GM23338 (cell line): ENCODE measurements at regions not wholly inside any gene's neighbourhood (a gene's known extent, or its start where the extent isn't known, plus 50 kb on each side); places are given as distances from the start of the nearest gene placed in this dataset.
A peak's percentile ranks its signal among the peaks of the same experiment; 100 is the strongest.

Experiments
- ATAC-seq: fragments of 200-7000 bp; cut with Tn5 transposase; 3 replicates; pipeline ENCODE4 v1.9.1; 2020
- DNase-seq: peaks from one replicate; pipeline ENCODE4 v3.0.0-alpha.2; 2015; ENCODE audit warnings: low spot score
- H2AFZ ChIP-seq: fragments of 200-600 bp; sonication (generic); 2 replicates; pipeline ENCODE4 v1.8.0; 2016; ENCODE audit warnings: antibody characterized with exemption, mild to moderate bottlenecking, moderate library complexity
- H3F3A ChIP-seq: fragments of 200-600 bp; sonication (generic); replicated peaks from 2 replicates; pipeline ENCODE4 v1.8.0; 2017; ENCODE audit warnings: antibody characterized with exemption, mixed run types, low read depth
- H3K27ac ChIP-seq: fragments of 200-600 bp; sonication (generic); 2 replicates; pipeline ENCODE4 v1.6.1; 2016; ENCODE audit warnings: low read depth
- H3K27me3 ChIP-seq: fragments of 200-600 bp; sonication (generic); 2 replicates; pipeline ENCODE4 v1.8.0; 2016; ENCODE audit warnings: mild to moderate bottlenecking, mixed run types, moderate library complexity; ENCODE audit not compliant: insufficient read depth
- H3K36me3 ChIP-seq: fragments of 200-600 bp; sonication (generic); 2 replicates; pipeline ENCODE4 v1.8.0; 2016; ENCODE audit warnings: mild to moderate bottlenecking; ENCODE audit not compliant: insufficient read depth
- H3K4me1 ChIP-seq: fragments of 200-600 bp; sonication (generic); 2 replicates; pipeline ENCODE4 v1.8.0; 2016; ENCODE audit warnings: mild to moderate bottlenecking, moderate library complexity; ENCODE audit not compliant: insufficient read depth
- H3K4me2 ChIP-seq: fragments of 200-600 bp; sonication (generic); 2 replicates; pipeline ENCODE4 v1.7.1; 2017; ENCODE audit warnings: mixed run types
- H3K4me3 ChIP-seq: fragments of 200-600 bp; sonication (generic); 2 replicates; pipeline ENCODE4 v1.6.1; 2016; ENCODE audit warnings: mixed run types
- H3K79me2 ChIP-seq: fragments of 200-600 bp; sonication (generic); replicated peaks from 2 replicates; pipeline ENCODE4 v1.8.0; 2017; ENCODE audit warnings: mild to moderate bottlenecking; ENCODE audit not compliant: insufficient read depth
- H3K9me2 ChIP-seq: fragments of 200-600 bp; sonication (generic); 2 replicates; pipeline ENCODE4 v1.8.0; 2017; ENCODE audit not compliant: insufficient read depth
- H4K20me1 ChIP-seq: fragments of 200-600 bp; sonication (generic); replicated peaks from 2 replicates; pipeline ENCODE4 v1.8.0; 2017; ENCODE audit warnings: mild to moderate bottlenecking; ENCODE audit not compliant: insufficient read depth
- H3K27ac Mint-ChIP-seq: 2 replicates; pipeline ENCODE4 v1.8.0; 2020; ENCODE audit warnings: inconsistent platforms, mild to moderate bottlenecking, moderate library complexity, mixed read lengths
- H3K27me3 Mint-ChIP-seq: 3 replicates; pipeline ENCODE4 v1.8.0; 2022; ENCODE audit warnings: low read depth, mild to moderate bottlenecking, moderate library complexity, mixed read lengths, inconsistent platforms; ENCODE audit not compliant: insufficient read depth, poor library complexity
- H3K36me3 Mint-ChIP-seq: 3 replicates; pipeline ENCODE4 v1.8.0; 2021; ENCODE audit warnings: low read depth, mild to moderate bottlenecking, inconsistent platforms, moderate library complexity, mixed read lengths
- H3K4me1 Mint-ChIP-seq: 3 replicates; pipeline ENCODE4 v1.8.0; 2020; ENCODE audit warnings: mild to moderate bottlenecking, inconsistent platforms, mixed read lengths
- H3K4me3 Mint-ChIP-seq: 3 replicates; pipeline ENCODE4 v1.8.0; 2021; ENCODE audit warnings: moderate library complexity, mild to moderate bottlenecking, inconsistent platforms, mixed read lengths
- H3K9me3 Mint-ChIP-seq: 3 replicates; pipeline ENCODE4 v1.8.0; 2020; ENCODE audit warnings: moderate library complexity, mild to moderate bottlenecking, inconsistent platforms, mixed read lengths
- CREB1 ChIP-seq: fragments of 250-450 bp; sonication (Bioruptor Pico); IDR thresholded peaks from 2 replicates; pipeline ENCODE4 v1.5.0; 2020; ENCODE audit warnings: low read depth, mild to moderate bottlenecking, moderate library complexity
- EZH2 ChIP-seq: fragments of 200-600 bp; sonication (generic); IDR thresholded peaks from one replicate; pipeline ENCODE4 v1.8.0; 2017; ENCODE audit warnings: antibody characterized with exemption, mild to moderate bottlenecking, low read depth; ENCODE audit not compliant: unreplicated experiment
- EZH2phosphoT487 ChIP-seq: fragments of 200-600 bp; sonication (generic); IDR thresholded peaks from one replicate; pipeline ENCODE4 v1.8.1; 2018; ENCODE audit warnings: antibody characterized with exemption; ENCODE audit not compliant: unreplicated experiment
- JUNB ChIP-seq: IDR thresholded peaks from one replicate; pipeline ENCODE4 v1.6.1; 2016; ENCODE audit warnings: antibody characterized with exemption; ENCODE audit not compliant: unreplicated experiment
- NANOG ChIP-seq: IDR thresholded peaks from 2 replicates; pipeline ENCODE4 v1.6.1; 2016; ENCODE audit warnings: antibody characterized with exemption, borderline replicate concordance
- POLR2AphosphoS5 ChIP-seq: IDR thresholded peaks from 2 replicates; pipeline ENCODE4 v1.6.1; 2016; ENCODE audit warnings: antibody characterized with exemption, low read depth
- STAT1 ChIP-seq: IDR thresholded peaks from one replicate; pipeline ENCODE4 v1.6.1; 2016; ENCODE audit warnings: antibody characterized with exemption; ENCODE audit not compliant: unreplicated experiment
- ZNF114 ChIP-seq: fragments of 250-450 bp; sonication (Bioruptor Pico); IDR thresholded peaks from 2 replicates; pipeline ENCODE4 v1.5.0; 2020; ENCODE audit warnings: mild to moderate bottlenecking, moderate library complexity
- ZNF331 ChIP-seq: fragments of 250-450 bp; sonication (Bioruptor Pico); IDR thresholded peaks from 2 replicates; pipeline ENCODE4 v1.5.0; 2020; ENCODE audit warnings: low read depth, mild to moderate bottlenecking, moderate library complexity
- TF ChIP-seq, protein P1 (sequence below), 2 experiments: fragments of 200-600 bp in 1 of 2; sonication (generic) in 1 of 2; conservative IDR thresholded peaks; 2 replicates each; pipeline versions ENCODE4 v1.5.1 to v1.6.1; 2016 to 2017; ENCODE audit warnings: antibody characterized with exemption in 2 of 2, low read depth in 2 of 2, mild to moderate bottlenecking in 2 of 2, moderate library complexity in 1 of 2
- TF ChIP-seq, protein P2 (sequence below): fragments of 250-450 bp; sonication (Bioruptor Pico); IDR thresholded peaks from 2 replicates; pipeline ENCODE4 v1.5.0; 2020; ENCODE audit warnings: mild to moderate bottlenecking, moderate library complexity
- TF ChIP-seq, protein P3 (sequence below): IDR thresholded peaks from one replicate; pipeline ENCODE4 v1.6.1; 2018; ENCODE audit warnings: antibody characterized with exemption; ENCODE audit not compliant: unreplicated experiment

DNA sequence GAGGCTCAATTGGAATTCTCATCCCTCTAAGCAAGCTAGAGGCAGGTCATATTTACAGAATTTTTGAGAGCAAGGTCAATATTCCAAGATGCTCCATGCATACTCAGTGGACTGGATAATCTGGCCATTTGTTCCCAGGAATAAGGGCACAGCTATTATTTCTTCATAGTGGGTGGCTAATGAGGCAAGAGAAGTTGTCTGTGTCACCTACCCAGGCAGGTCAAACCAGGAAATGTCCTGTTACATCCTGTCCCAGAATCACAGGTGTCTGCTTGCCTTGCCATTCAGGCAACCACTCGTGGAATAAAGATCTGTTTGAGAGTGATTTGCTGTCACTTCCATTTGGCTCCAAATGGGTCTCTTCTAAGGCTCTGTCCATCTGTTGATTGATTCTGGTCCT, 85.2 kb upstream of the ZP4 start:
- H3K9me3 Mint-ChIP-seq = no peaks in the 10 kb centered on the region
- Histone ChIP-seq H3K27me3 (no peaks in the 10 kb centered on the region), H4K20me1 (no peaks in the 10 kb centered on the region), H2AFZ (peak overlapping the region; percentile 80), H3K27ac (no peak overlapping the region), H3K79me2 (no peaks in the 10 kb centered on the region), H3F3A (no peaks in the 10 kb centered on the region), H3K36me3 (no peaks in the 10 kb centered on the region), H3K9me2 (no peaks in the 10 kb centered on the region), H3K4me3 (no peak overlapping the region), H3K4me1 (peaks cover 13% of the 10 kb centered on the region), H3K4me2 (no peak overlapping the region)
- H3K4me3 Mint-ChIP-seq = no peak overlapping the region
- no peak overlapping the region for H3K27ac Mint-ChIP-seq
- TF ChIP-seq NANOG = no peak
- H3K36me3 Mint-ChIP-seq = no peaks in the 10 kb centered on the region
- no peaks in the 10 kb centered on the region for H3K27me3 Mint-ChIP-seq
- DNase-seq (no peak), ATAC-seq (no peak)
- H3K4me1 Mint-ChIP-seq = peaks cover 18% of the 10 kb centered on the region

DNA sequence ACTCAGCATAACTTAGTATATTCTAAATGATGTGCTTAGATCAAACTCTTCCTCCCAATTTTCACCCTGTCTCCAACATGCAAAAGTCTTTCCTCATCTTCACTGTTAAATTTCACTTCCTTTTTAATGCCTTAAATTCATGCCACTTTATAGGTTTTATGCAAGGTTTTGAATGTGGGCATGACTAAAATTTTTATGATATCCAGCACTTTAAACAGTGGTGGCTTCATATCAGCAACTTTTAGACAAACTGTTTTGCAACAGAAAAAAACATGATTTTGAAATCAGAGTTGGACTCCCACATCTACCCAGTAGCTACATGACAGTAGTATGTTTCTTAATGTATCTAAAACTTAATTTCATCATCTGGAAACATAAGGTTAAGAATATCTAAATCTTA, 84.7 kb upstream of the ZP4 start:
- no peak overlapping the region for H3K27ac Mint-ChIP-seq
- Histone ChIP-seq H4K20me1 (no peaks in the 10 kb centered on the region), H3K4me1 (peaks cover 13% of the 10 kb centered on the region), H3K79me2 (no peaks in the 10 kb centered on the region), H3K4me2 (no peak overlapping the region), H2AFZ (no peak overlapping the region), H3F3A (no peaks in the 10 kb centered on the region), H3K4me3 (no peak overlapping the region), H3K36me3 (no peaks in the 10 kb centered on the region), H3K27ac (no peak overlapping the region), H3K9me2 (no peaks in the 10 kb centered on the region), H3K27me3 (no peaks in the 10 kb centered on the region)
- no peak overlapping the region for H3K4me3 Mint-ChIP-seq
- H3K9me3 Mint-ChIP-seq = no peaks in the 10 kb centered on the region
- ATAC-seq = no peak
- no peaks in the 10 kb centered on the region for H3K27me3 Mint-ChIP-seq
- DNase-seq = no peak
- no peaks in the 10 kb centered on the region for H3K36me3 Mint-ChIP-seq
- H3K4me1 Mint-ChIP-seq = peaks cover 18% of the 10 kb centered on the region
- TF ChIP-seq, protein P1, sequence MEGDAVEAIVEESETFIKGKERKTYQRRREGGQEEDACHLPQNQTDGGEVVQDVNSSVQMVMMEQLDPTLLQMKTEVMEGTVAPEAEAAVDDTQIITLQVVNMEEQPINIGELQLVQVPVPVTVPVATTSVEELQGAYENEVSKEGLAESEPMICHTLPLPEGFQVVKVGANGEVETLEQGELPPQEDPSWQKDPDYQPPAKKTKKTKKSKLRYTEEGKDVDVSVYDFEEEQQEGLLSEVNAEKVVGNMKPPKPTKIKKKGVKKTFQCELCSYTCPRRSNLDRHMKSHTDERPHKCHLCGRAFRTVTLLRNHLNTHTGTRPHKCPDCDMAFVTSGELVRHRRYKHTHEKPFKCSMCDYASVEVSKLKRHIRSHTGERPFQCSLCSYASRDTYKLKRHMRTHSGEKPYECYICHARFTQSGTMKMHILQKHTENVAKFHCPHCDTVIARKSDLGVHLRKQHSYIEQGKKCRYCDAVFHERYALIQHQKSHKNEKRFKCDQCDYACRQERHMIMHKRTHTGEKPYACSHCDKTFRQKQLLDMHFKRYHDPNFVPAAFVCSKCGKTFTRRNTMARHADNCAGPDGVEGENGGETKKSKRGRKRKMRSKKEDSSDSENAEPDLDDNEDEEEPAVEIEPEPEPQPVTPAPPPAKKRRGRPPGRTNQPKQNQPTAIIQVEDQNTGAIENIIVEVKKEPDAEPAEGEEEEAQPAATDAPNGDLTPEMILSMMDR (conservative IDR thresholded peaks at IDR 0.05; ENCODE audit: low read depth in 2 of 2) = no peak
- TF ChIP-seq CREB1 (CRISPR knock-in tag) = no peak
- TF ChIP-seq ZNF114 (CRISPR knock-in tag) = no peak
- TF ChIP-seq JUNB = no peak
- no peak for TF ChIP-seq POLR2AphosphoS5
- no peak for TF ChIP-seq EZH2
- TF ChIP-seq, protein P2, sequence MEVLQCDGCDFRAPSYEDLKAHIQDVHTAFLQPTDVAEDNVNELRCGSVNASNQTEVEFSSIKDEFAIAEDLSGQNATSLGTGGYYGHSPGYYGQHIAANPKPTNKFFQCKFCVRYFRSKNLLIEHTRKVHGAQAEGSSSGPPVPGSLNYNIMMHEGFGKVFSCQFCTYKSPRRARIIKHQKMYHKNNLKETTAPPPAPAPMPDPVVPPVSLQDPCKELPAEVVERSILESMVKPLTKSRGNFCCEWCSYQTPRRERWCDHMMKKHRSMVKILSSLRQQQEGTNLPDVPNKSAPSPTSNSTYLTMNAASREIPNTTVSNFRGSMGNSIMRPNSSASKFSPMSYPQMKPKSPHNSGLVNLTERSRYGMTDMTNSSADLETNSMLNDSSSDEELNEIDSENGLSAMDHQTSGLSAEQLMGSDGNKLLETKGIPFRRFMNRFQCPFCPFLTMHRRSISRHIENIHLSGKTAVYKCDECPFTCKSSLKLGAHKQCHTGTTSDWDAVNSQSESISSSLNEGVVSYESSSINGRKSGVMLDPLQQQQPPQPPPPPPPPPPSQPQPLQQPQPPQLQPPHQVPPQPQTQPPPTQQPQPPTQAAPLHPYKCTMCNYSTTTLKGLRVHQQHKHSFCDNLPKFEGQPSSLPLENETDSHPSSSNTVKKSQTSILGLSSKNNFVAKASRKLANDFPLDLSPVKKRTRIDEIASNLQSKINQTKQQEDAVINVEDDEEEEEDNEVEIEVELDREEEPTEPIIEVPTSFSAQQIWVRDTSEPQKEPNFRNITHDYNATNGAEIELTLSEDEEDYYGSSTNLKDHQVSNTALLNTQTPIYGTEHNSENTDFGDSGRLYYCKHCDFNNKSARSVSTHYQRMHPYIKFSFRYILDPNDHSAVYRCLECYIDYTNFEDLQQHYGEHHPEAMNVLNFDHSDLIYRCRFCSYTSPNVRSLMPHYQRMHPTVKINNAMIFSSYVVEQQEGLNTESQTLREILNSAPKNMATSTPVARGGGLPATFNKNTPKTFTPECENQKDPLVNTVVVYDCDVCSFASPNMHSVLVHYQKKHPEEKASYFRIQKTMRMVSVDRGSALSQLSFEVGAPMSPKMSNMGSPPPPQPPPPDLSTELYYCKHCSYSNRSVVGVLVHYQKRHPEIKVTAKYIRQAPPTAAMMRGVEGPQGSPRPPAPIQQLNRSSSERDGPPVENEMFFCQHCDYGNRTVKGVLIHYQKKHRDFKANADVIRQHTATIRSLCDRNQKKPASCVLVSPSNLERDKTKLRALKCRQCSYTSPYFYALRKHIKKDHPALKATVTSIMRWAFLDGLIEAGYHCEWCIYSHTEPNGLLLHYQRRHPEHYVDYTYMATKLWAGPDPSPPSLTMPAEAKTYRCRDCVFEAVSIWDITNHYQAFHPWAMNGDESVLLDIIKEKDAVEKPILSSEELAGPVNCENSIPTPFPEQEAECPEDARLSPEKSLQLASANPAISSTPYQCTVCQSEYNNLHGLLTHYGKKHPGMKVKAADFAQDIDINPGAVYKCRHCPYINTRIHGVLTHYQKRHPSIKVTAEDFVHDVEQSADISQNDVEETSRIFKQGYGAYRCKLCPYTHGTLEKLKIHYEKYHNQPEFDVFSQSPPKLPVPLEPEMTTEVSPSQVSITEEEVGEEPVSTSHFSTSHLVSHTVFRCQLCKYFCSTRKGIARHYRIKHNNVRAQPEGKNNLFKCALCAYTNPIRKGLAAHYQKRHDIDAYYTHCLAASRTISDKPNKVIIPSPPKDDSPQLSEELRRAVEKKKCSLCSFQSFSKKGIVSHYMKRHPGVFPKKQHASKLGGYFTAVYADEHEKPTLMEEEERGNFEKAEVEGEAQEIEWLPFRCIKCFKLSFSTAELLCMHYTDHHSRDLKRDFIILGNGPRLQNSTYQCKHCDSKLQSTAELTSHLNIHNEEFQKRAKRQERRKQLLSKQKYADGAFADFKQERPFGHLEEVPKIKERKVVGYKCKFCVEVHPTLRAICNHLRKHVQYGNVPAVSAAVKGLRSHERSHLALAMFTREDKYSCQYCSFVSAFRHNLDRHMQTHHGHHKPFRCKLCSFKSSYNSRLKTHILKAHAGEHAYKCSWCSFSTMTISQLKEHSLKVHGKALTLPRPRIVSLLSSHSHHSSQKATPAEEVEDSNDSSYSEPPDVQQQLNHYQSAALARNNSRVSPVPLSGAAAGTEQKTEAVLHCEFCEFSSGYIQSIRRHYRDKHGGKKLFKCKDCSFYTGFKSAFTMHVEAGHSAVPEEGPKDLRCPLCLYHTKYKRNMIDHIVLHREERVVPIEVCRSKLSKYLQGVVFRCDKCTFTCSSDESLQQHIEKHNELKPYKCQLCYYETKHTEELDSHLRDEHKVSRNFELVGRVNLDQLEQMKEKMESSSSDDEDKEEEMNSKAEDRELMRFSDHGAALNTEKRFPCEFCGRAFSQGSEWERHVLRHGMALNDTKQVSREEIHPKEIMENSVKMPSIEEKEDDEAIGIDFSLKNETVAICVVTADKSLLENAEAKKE (CRISPR knock-in tag) = no peak
- TF ChIP-seq NANOG = no peak
- no peak for TF ChIP-seq EZH2phosphoT487
- TF ChIP-seq STAT1 = no peak
- TF ChIP-seq, protein P3, sequence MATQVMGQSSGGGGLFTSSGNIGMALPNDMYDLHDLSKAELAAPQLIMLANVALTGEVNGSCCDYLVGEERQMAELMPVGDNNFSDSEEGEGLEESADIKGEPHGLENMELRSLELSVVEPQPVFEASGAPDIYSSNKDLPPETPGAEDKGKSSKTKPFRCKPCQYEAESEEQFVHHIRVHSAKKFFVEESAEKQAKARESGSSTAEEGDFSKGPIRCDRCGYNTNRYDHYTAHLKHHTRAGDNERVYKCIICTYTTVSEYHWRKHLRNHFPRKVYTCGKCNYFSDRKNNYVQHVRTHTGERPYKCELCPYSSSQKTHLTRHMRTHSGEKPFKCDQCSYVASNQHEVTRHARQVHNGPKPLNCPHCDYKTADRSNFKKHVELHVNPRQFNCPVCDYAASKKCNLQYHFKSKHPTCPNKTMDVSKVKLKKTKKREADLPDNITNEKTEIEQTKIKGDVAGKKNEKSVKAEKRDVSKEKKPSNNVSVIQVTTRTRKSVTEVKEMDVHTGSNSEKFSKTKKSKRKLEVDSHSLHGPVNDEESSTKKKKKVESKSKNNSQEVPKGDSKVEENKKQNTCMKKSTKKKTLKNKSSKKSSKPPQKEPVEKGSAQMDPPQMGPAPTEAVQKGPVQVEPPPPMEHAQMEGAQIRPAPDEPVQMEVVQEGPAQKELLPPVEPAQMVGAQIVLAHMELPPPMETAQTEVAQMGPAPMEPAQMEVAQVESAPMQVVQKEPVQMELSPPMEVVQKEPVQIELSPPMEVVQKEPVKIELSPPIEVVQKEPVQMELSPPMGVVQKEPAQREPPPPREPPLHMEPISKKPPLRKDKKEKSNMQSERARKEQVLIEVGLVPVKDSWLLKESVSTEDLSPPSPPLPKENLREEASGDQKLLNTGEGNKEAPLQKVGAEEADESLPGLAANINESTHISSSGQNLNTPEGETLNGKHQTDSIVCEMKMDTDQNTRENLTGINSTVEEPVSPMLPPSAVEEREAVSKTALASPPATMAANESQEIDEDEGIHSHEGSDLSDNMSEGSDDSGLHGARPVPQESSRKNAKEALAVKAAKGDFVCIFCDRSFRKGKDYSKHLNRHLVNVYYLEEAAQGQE = no peak
- TF ChIP-seq ZNF331 (CRISPR knock-in tag) = no peak
